ENCODE measurements at regions not wholly inside any gene's neighbourhood (a gene's known extent, or its start where the extent isn't known, plus 50 kb on each side); places are given as distances from the start of the nearest gene placed in this dataset.

GRCh38 chr3:147640781-147641180, 231.6 kb downstream of the ZIC1 start:
- TF ChIP-seq, protein P1, sequence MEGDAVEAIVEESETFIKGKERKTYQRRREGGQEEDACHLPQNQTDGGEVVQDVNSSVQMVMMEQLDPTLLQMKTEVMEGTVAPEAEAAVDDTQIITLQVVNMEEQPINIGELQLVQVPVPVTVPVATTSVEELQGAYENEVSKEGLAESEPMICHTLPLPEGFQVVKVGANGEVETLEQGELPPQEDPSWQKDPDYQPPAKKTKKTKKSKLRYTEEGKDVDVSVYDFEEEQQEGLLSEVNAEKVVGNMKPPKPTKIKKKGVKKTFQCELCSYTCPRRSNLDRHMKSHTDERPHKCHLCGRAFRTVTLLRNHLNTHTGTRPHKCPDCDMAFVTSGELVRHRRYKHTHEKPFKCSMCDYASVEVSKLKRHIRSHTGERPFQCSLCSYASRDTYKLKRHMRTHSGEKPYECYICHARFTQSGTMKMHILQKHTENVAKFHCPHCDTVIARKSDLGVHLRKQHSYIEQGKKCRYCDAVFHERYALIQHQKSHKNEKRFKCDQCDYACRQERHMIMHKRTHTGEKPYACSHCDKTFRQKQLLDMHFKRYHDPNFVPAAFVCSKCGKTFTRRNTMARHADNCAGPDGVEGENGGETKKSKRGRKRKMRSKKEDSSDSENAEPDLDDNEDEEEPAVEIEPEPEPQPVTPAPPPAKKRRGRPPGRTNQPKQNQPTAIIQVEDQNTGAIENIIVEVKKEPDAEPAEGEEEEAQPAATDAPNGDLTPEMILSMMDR (IDR thresholded peaks at IDR 0.05; ENCODE audit: control insufficient read depth, insufficient read depth, low read depth, low read length, missing control alignments) = no peak
- no peak for DNase-seq (ENCODE audit: low read depth)
- no peak overlapping the region for H3K4me3 ChIP-seq (ENCODE audit: control insufficient read depth, low read depth, low read length)

DNA sequence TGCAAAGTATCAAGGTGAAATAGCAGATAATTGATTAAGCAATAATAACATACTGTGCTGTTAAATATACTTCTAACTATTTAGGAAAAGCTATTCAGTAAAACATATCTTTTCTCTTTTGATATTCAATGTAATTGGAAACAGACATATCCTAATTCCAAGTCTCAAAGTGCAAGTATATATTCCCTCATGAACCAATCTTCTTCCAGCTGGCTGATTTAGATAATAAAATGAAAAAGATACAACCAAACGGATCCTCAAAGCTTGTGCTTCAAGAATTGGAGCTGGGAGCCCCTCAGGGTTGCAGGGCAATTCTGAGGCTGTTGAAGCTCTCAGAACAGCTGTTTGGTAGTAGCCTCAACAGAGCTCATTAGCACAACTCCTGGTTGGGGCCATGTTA, 236.6 kb downstream of the ZIC1 start:
- no peak for DNase-seq (ENCODE audit: low read depth)
- H3K4me3 ChIP-seq (ENCODE audit: control insufficient read depth, low read depth, low read length) = no peak overlapping the region
- TF ChIP-seq, protein P1 (IDR thresholded peaks at IDR 0.05; ENCODE audit: control insufficient read depth, insufficient read depth, low read depth, low read length, missing control alignments) = no peak

- H3K4me3 ChIP-seq (ENCODE audit: control insufficient read depth, low read depth, low read length) = no peak overlapping the region
Measured at GRCh38 chr3:147649475-147649874, 240.3 kb downstream of the ZIC1 start.

DNA sequence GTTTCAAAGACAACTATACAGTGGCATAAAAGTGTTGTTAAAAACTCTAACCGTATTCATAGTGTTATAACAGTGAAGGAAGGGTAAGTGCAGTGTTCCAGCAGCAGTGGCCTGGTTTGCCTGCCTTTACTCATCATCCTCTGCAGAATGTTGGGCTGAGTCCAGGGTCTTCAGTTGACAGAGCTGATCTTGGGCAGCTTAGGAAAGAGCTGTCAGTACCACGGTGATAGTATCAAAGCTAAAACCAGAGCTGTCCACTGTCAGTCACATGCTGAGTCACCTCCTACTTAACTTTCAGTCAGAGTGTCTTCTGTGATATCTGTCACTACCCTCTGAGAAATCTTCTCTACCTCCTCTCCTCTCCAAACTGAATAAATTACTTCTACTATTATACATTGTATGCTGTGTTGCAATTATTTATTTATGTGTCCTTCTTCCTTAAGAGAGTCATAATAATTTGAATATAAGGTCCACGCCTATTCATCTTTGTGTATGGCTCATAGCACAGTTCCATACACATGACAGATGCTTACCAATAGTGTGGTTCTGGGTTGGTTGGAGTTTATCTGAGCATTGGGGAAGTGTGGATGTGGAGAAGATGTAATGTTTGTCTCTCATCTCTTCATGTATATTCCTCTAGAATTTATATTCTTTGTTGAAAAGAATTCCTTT, 242.1 kb downstream of the ZIC1 start:
- DNase-seq (ENCODE audit: low read depth) = no peak
- H3K4me3 ChIP-seq (ENCODE audit: control insufficient read depth, low read depth, low read length) = no peak overlapping the region
- TF ChIP-seq, protein P1 (IDR thresholded peaks at IDR 0.05; ENCODE audit: control insufficient read depth, insufficient read depth, low read depth, low read length, missing control alignments) = no peak

More at GRCh38 chr3:147649475-147649874, 240.3 kb downstream of the ZIC1 start:
- TF ChIP-seq, protein P1 (IDR thresholded peaks at IDR 0.05; ENCODE audit: control insufficient read depth, insufficient read depth, low read depth, low read length, missing control alignments) = no peak
- no peak for DNase-seq (ENCODE audit: low read depth)

DNA sequence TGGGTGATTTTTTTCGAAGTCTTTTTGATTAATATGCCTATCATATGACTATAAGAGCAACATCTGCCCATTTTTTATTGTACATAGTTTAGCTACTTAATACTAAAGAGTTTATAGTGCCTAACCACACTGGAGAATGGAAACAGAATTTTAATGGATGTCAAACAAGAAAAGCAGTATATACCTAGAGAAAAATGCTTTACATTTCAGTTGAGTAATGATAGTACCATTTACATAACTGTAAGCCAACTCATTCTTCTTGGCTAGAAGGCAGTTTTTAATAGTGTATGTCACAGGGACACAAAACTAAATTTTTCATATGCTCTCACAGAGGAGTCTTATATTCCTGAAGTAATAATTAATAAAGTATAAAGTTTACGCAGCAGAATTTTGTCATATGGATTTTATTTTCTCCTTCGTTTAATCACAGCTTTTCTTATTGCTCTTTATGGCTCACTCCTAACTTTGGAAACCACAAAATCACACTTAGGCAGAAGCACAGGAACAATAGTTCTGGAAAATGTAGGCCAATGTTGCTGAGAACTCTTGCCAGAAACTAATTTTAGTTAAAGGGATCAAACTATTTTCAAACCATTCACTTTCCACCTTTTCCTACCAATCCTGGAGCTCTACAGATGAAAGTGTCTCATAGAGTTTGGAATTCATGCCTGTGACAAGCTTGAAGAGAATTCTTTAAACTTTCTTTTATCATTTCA, 243.6 kb downstream of the ZIC1 start:
- TF ChIP-seq, protein P1 (IDR thresholded peaks at IDR 0.05; ENCODE audit: control insufficient read depth, insufficient read depth, low read depth, low read length, missing control alignments) = no peak
- no peak for DNase-seq (ENCODE audit: low read depth)
- no peak overlapping the region for H3K4me3 ChIP-seq (ENCODE audit: control insufficient read depth, low read depth, low read length)

- DNase-seq (ENCODE audit: low read depth) = no peak
- no peak overlapping the region for H3K4me3 ChIP-seq (ENCODE audit: control insufficient read depth, low read depth, low read length)
- TF ChIP-seq, protein P1 (IDR thresholded peaks at IDR 0.05; ENCODE audit: control insufficient read depth, insufficient read depth, low read depth, low read length, missing control alignments) = no peak
Measured at GRCh38 chr3:147653367-147653923, 244.3 kb downstream of the ZIC1 start.
